ENCODE measurements at regions not wholly inside any gene's neighbourhood (a gene's known extent, or its start where the extent isn't known, plus 50 kb on each side); places are given as distances from the start of the nearest gene placed in this dataset.
"Not testable (repeated sequence)": the region's sequence is repeated elsewhere in the genome, so short reads cannot be mapped to it uniquely, and the experiment has no call there.

DNA sequence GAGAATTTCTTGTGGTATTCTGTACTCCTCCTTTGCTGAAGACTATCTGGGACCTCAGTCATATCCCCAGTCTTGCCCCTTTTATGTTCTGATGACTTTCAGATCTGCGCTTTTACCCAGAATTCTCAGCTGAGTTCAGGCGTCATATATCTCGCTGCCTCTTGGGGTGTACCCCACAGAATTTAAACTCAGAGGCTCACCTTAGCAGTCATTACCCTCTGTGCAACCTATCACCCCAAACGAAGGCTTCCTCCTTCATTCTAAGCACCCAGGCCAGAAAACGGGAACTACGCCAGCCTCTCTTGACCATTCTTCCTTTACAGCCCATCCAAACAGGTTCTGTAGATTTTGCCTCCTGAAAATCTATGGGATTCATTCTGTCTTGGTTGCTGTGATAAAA is 574.8 kb upstream of the C16orf82 start:
- no peak for DNase-seq (ENCODE audit: extremely low read depth in 1 of 2, low read depth in 1 of 2)

DNA sequence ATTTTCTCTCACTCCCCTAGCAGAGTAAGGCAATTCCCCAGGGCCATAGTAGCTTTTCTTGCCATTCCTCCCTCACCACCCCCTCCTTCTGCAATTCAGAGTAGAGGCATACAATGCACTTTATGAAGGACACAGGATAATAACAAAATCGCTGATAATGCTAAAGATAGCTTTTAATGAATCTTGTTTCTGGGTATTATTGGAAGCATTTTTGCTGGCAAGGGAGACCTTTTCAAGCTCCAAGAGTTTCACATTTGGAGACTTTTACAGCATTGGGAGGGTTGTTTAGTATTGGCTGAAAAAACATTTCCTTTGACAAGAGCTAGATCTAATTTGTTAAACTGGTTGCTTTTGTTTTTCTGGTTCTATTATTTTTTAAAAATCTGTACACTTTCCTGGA is 573.0 kb upstream of the C16orf82 start:
- DNase-seq (ENCODE audit: extremely low read depth in 1 of 2, low read depth in 1 of 2), result no peak

- DNase-seq (ENCODE audit: extremely low read depth in 1 of 2, low read depth in 1 of 2), result no peak
These were observed 568.8 kb upstream of the C16orf82 start for GRCh38 chr16:26497896-26498295.

DNA sequence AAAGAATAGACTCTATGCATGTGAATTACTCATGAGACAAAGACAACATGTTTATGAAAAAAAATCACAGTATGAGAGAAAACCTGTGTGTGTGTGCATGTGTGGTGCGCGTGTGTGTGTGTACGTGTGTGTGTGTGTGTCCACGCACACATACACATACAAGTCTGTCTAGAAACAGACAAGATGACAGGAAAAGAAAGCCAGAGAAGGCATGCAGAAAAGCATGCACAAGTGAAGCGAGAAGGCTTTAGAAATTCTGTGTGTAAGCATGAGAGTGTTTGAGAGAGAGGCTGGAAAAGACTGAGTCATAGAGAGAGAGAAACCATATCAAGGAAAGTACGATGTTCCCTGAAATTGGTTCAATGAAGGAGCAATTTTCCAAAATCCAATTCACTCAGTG is 566.4 kb upstream of the C16orf82 start:
- no peak for DNase-seq (ENCODE audit: extremely low read depth in 1 of 2, low read depth in 1 of 2)

- DNase-seq (ENCODE audit: extremely low read depth in 1 of 2, low read depth in 1 of 2), result no peak
These were observed 561.2 kb upstream of the C16orf82 start for GRCh38 chr16:26505496-26505895.

DNA sequence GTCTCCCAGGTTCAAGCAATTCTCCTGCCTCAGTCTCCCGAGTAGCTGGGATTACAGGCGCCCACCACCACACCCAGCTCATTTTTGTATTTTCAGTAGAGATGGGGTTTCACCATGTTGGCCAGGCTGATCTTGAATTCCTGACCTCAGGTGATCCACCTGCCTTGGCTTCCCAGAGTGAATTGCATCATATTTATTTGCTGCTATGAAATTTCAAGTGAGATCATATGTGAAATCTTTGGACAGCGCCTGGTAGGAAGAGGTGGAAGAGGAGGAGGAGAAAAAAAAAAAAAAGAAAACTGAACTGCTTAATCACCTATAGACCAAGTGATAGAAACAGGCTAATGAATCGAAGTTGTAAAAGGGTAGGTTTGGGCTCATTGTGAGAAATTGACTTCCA is 557.8 kb upstream of the C16orf82 start:
- DNase-seq (ENCODE audit: extremely low read depth in 1 of 2, low read depth in 1 of 2), result not testable (repeated sequence)

DNA sequence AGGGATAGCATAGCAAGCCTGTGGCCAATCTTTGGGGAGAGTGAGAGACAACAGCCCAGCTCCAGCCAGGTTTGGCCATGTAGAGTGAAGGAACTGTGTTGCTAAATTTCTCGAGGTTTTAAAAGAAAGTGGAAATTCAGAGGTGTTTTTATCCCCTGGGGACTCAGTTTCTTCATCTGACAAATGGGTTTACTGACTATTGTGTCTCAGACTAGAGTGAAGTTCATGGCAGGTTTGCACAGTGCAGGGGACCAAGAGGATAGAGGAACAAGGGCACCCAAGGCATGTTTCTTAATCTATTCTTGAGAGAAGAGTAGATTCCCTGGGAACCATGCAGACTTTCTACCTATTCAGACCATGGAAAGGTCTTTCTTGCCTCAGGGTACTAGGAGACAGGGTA is 555.8 kb upstream of the C16orf82 start:
- no peak for DNase-seq (ENCODE audit: extremely low read depth in 1 of 2, low read depth in 1 of 2)

DNA sequence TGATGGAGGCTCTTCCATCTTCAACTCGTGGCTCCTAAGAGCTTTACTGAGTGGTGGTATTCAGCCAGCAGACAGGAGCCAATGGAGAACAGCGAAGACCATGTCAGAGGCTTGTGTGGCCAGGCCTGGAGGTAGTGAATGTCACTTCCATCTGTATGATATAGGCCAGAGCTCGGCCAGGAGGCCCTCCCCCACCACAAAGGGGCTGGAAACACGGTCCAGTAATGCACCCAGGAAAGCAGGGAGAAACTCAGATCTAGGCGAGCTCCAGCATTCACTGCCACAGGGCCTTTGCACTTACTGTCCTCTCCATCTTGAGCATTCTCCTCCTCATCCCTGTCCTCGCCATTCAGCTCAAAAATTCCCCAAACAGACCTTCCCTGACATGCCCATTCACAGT is 555.3 kb upstream of the C16orf82 start:
- no peak for DNase-seq (ENCODE audit: extremely low read depth in 1 of 2, low read depth in 1 of 2)

DNA sequence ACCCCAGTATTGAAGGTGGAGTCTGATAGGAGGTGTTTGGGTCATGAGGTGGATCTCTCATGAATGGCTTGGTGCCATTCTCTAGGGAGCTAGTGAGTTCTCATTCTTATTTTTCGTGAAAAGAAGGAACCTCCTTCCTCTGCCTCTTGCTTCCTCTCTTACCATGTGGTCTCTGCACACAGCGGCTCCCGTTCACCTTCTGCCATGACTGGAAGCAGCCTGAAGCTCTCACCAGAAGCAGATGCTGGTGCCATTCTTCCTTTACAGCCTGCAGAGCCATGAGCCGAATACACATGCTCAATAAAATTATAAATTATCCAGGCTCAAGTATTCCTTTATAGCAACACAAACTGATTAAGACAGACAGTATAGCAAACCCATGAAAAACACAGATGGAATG is 545.1 kb upstream of the C16orf82 start:
- no peak for DNase-seq (ENCODE audit: extremely low read depth in 1 of 2, low read depth in 1 of 2)

- DNase-seq (ENCODE audit: extremely low read depth in 1 of 2, low read depth in 1 of 2), result no peak
These were observed 542.4 kb upstream of the C16orf82 start for GRCh38 chr16:26524281-26524680.

GRCh38 chr16:26524846-26525245 is 541.9 kb upstream of the C16orf82 start:
- no peak for DNase-seq (ENCODE audit: extremely low read depth in 1 of 2, low read depth in 1 of 2)

DNA sequence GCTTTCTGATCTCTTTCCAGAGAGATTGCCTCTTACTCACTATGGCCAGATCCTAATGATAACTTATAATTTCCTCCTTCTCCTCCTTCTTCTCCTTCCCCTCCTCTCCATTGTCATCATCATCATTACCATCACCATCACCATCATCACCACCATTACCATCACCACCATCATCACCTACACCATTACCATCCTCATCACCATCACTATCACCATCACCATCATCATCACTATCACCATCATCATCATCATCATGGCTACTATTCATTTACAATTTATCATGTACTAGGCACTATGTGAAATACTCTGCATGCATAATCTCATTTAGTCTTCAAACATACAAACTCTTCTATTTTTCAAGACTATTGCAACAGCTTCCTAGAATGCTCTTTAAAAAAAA is 540.9 kb upstream of the C16orf82 start:
- DNase-seq (ENCODE audit: extremely low read depth in 1 of 2, low read depth in 1 of 2), result no peak

GRCh38 chr16:26526633-26527032 is 540.1 kb upstream of the C16orf82 start:
- no peak for DNase-seq (ENCODE audit: extremely low read depth in 1 of 2, low read depth in 1 of 2)

DNA sequence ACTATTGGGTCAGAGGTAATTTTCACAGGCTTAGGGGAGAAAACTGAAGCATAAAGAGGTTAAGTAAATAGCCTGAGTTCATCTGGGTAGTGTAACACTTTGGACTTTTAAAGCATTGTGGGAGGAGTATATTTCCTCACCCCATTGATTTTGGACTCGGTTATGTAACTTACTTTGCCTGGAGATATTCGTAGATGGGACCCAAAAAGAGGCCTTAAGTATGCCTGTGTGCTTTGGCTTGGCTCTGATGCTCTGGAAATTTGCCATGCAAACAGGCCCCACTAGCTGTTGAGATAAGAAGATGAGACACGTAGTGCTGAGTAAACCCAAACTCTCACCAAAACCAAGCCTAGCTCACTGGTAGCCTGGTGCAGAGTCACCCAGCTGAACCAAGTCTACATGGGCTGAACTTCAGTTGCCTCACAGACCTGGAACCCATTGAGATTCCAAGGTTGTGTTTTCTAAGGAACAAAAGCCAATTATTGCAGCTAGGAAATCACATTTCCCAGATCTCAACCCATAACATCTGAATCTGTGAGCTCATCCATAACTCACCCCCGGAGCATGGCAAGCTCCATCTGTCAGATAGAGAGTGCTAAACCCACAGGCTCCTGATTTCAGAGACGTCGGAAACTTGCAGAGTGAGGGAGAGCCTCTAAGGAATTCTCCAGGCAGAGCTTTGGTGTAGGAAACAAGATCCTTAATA is 536.0 kb upstream of the C16orf82 start:
- no peak for DNase-seq (ENCODE audit: extremely low read depth in 1 of 2, low read depth in 1 of 2)

GRCh38 chr16:26531290-26531730 is 535.4 kb upstream of the C16orf82 start:
- no peak for DNase-seq (ENCODE audit: extremely low read depth in 1 of 2, low read depth in 1 of 2)

- DNase-seq (ENCODE audit: extremely low read depth in 1 of 2, low read depth in 1 of 2), result no peak
These were observed 534.3 kb upstream of the C16orf82 start for GRCh38 chr16:26532456-26532855.

DNA sequence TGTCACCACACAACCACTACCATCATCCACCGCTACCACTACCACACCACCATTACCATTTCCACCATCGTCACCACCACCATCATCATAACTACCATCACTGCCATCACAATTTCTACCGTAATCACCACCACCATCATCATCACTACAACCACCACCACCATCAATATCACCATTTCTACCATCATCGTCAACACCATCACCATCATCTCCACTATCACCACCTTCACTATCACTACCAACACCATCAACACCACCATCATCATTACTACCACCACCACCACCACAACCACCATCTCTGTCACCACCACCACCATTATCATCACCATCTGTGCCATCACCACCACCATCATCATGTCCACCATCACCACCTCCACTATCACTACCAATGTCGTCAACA is 524.5 kb upstream of the C16orf82 start:
- no peak for DNase-seq (ENCODE audit: extremely low read depth in 1 of 2, low read depth in 1 of 2)

DNA sequence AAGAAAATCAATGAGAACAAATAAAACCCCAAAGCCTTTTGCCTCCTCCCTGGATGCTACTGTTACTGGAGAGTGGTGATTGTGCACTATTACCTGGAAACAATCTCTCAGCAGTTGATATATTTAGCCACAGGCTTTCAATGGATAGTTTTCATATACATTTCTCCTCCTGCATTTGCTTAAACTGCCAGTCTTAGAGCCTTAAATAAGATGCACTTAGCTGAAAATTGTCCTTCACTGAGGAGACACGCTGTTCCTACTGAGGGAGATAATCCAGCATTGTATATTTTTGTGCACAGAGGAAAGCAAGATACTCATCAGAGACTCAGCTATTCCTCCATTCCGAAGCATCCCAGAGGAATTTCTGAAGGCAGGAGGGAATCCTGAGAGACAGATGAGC is 520.2 kb upstream of the C16orf82 start:
- DNase-seq (ENCODE audit: extremely low read depth in 1 of 2, low read depth in 1 of 2), result no peak

DNA sequence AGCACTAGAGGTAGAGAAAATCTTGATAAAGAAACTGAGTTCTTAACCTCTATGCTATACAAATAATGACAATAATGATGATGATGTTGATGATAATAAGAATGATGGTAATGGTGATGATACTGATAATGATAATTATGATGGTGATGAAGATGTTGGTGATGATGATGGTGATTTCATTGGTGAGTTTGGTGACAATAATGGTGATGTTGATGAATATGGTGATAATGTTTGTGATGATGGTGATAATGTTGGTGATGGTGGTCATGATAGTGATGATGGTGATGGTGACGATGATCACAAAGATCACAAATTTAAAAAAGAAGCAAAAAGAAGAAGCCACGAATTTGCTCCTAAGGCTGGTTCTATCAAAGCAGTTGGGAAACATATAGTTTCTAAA is 519.0 kb upstream of the C16orf82 start:
- DNase-seq (ENCODE audit: extremely low read depth in 1 of 2, low read depth in 1 of 2), result no peak

GRCh38 chr16:26550111-26550610 is 516.6 kb upstream of the C16orf82 start:
- no peak for DNase-seq (ENCODE audit: extremely low read depth in 1 of 2, low read depth in 1 of 2)

- DNase-seq (ENCODE audit: extremely low read depth in 1 of 2, low read depth in 1 of 2), result no peak
These were observed 512.7 kb upstream of the C16orf82 start for GRCh38 chr16:26554030-26554429.

- DNase-seq (ENCODE audit: extremely low read depth in 1 of 2, low read depth in 1 of 2), result no peak
These were observed 505.4 kb upstream of the C16orf82 start for GRCh38 chr16:26561303-26561702.

DNA sequence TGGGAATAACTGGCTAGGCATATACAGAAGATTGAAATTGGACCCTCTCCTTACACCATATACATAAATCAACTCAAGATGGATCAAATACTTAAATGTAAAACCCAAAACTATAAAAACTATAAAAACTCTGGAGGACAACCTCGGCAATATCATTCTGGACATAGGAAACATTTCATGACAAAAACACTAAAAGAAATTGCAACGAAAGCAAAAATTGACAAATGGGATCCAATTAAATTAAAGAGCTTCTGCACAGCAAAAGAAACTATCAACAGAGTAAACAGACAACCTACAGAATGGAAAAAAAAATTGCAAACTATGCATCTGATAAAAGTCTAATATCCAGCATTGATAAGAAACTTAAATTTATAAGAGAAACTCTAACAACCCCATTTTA is 503.7 kb upstream of the C16orf82 start:
- no peak for DNase-seq (ENCODE audit: extremely low read depth in 1 of 2, low read depth in 1 of 2)
